CD14-positive monocyte (primary cell): ENCODE measurements at regions not wholly inside any gene's neighbourhood (a gene's known extent, or its start where the extent isn't known, plus 50 kb on each side); places are given as distances from the start of the nearest gene placed in this dataset.

Experiments
- DNase-seq, 3 donors: peaks; one replicate each; pipeline ENCODE4 v3.0.0-alpha.2; 2011 to 2022
- H2AFZ ChIP-seq: 2 replicates; pipeline ENCODE4 v1.6.0; 2012; ENCODE audit warnings: mild to moderate bottlenecking, low read depth, low read length, inconsistent platforms; ENCODE audit not compliant: insufficient read depth, poor library complexity, severe bottlenecking
- H3K27ac ChIP-seq, 2 donors: 1 replicate in 1 of 2; 2 replicates in 1 of 2; pipeline ENCODE4 v1.5.1; 2012 to 2013; ENCODE audit warnings: low read length in 2 of 2, control low read depth in 1 of 2, inconsistent platforms in 1 of 2, low read depth in 1 of 2, mild to moderate bottlenecking in 1 of 2
- H3K27me3 ChIP-seq, 2 donors: one replicate each; pipeline versions ENCODE4 v1.6.0 to v1.6.1; 2011 to 2013; ENCODE audit warnings: low read length in 2 of 2; ENCODE audit not compliant: control insufficient read depth in 2 of 2, insufficient read depth in 2 of 2
- H3K36me3 ChIP-seq, 2 donors: replicated peaks in 1 of 2; 1 replicate in 1 of 2; 2 replicates in 1 of 2; pipeline versions ENCODE4 v1.5.1 to v1.6.1; 2012 to 2013; ENCODE audit warnings: low read length in 2 of 2, control low read depth in 1 of 2, inconsistent platforms in 1 of 2, mild to moderate bottlenecking in 1 of 2; ENCODE audit not compliant: insufficient read depth in 2 of 2, control insufficient read depth in 1 of 2
- H3K4me1 ChIP-seq, 2 donors: 1 replicate in 1 of 2; 2 replicates in 1 of 2; pipeline versions ENCODE4 v1.5.1 to v1.6.1; 2012 to 2013; ENCODE audit warnings: low read length in 2 of 2, control low read depth in 1 of 2, inconsistent platforms in 1 of 2, mild to moderate bottlenecking in 1 of 2, moderate library complexity in 1 of 2; ENCODE audit not compliant: insufficient read depth in 2 of 2, control insufficient read depth in 1 of 2
- H3K4me2 ChIP-seq: replicated peaks from 2 replicates; pipeline ENCODE3; 2012; ENCODE audit warnings: low read length, moderate library complexity, mild to moderate bottlenecking; ENCODE audit not compliant: poor library complexity, severe bottlenecking; ENCODE audit errors: extremely low read depth
- H3K4me3 ChIP-seq, 3 experiments: fragments of 200-600 bp in 1 of 3; sonication (generic) in 1 of 3; replicated peaks in 1 of 3; 1 replicate in 2 of 3; 2 replicates in 1 of 3; pipeline ENCODE4 v1.5.1; 2011 to 2013; ENCODE audit warnings: low read length in 3 of 3, mild to moderate bottlenecking in 3 of 3, control low read depth in 2 of 3, low read depth in 2 of 3, inconsistent platforms in 1 of 3, moderate library complexity in 1 of 3
- H3K79me2 ChIP-seq: 2 replicates; pipeline ENCODE4 v1.6.0; 2012; ENCODE audit warnings: mild to moderate bottlenecking, control low read depth, inconsistent platforms, low read length, moderate library complexity; ENCODE audit not compliant: insufficient read depth
- H3K9ac ChIP-seq: 2 replicates; pipeline ENCODE4 v1.6.0; 2017; ENCODE audit warnings: low read length, mild to moderate bottlenecking; ENCODE audit not compliant: insufficient read depth, poor library complexity, severe bottlenecking
- H3K9me3 ChIP-seq, 2 donors: replicated peaks in 1 of 2; 1 replicate in 1 of 2; 2 replicates in 1 of 2; pipeline versions ENCODE4 v1.5.1 to v1.6.1; 2012 to 2013; ENCODE audit warnings: low read length in 2 of 2, control low read depth in 1 of 2; ENCODE audit not compliant: control insufficient read depth in 1 of 2, insufficient read depth in 1 of 2
- H4K20me1 ChIP-seq: 2 replicates; pipeline ENCODE4 v1.6.0; 2012; ENCODE audit warnings: mild to moderate bottlenecking, low read length, control low read depth, moderate library complexity; ENCODE audit not compliant: insufficient read depth
- H3K27ac Mint-ChIP-seq, 7 donors: one replicate each; pipeline ENCODE4 v1.8.0; 2020; ENCODE audit warnings: mild to moderate bottlenecking in 7 of 7, mixed read lengths in 7 of 7, moderate library complexity in 6 of 7, inconsistent platforms in 2 of 7
- H3K27me3 Mint-ChIP-seq, 3 donors: one replicate each; pipeline ENCODE4 v1.8.0; 2021 to 2022; ENCODE audit warnings: low read depth in 3 of 3, mild to moderate bottlenecking in 3 of 3, mixed read lengths in 3 of 3, moderate library complexity in 3 of 3, inconsistent platforms in 1 of 3
- H3K36me3 Mint-ChIP-seq, 2 donors: one replicate each; pipeline ENCODE4 v1.8.0; 2020; ENCODE audit warnings: mixed read lengths in 2 of 2, inconsistent platforms in 1 of 2, mild to moderate bottlenecking in 1 of 2
- H3K4me1 Mint-ChIP-seq: one replicate; pipeline ENCODE4 v1.8.0; 2020; ENCODE audit warnings: mild to moderate bottlenecking, mixed read lengths
- H3K4me3 Mint-ChIP-seq, 2 donors: one replicate each; pipeline ENCODE4 v1.8.0; 2020; ENCODE audit warnings: mild to moderate bottlenecking in 2 of 2, mixed read lengths in 2 of 2, moderate library complexity in 1 of 2
- H3K9me3 Mint-ChIP-seq, 7 donors: one replicate each; pipeline ENCODE4 v1.8.0; 2020 to 2022; ENCODE audit warnings: mixed read lengths in 7 of 7, mild to moderate bottlenecking in 6 of 7, moderate library complexity in 6 of 7, inconsistent platforms in 2 of 7
- WGBS: methylation state at CpG from one replicate; pipeline ENCODE4 v1.1.5; 2013; ENCODE audit warnings: missing lambda C conversion rate; ENCODE audit not compliant: insufficient coverage; 5-methylcytosine and 5-hydroxymethylcytosine counted together
- intact Hi-C, 2 donors: fragments of 100-400 bp; cut with micrococcal nuclease; formaldehyde crosslinking; loops; one replicate each; pipeline versions ENCODE4 v1.15.0 to v1.15.1; 2023
- TF ChIP-seq, protein P1 (sequence below): fragments of 200-600 bp; IDR thresholded peaks from one replicate; pipeline ENCODE4 v1.8.0; 2022; ENCODE audit warnings: antibody characterized with exemption, mild to moderate bottlenecking

DNA sequence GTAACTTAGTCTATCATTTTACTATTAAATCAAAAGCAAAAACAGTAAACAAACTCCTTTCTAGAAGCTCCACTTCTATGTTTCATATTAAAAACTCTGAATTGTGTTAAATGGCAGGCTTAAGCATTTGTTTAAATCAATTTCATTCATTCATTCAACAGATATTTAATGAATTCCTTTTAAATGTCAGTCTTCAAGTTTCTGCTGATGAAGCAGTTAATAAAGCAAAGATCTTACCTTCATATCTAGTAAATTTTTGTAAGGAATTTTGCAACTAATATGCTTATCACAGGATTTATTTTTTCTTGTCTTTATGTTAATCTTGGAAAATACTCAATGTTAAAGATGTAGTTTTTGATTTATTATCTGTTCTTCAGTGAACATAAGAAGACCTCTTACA, 54.1 kb upstream of the RGS18 start:
- H3K9me3 ChIP-seq, result no peaks in the 10 kb centered on the region
- Mint-ChIP-seq H3K36me3 (no peaks in the 10 kb centered on the region), H3K9me3 (peaks cover 0 to 8% (median 3%) of the 10 kb centered on the region in 7 donors), H3K27me3 (no peaks in the 10 kb centered on the region), H3K27ac (no peak overlapping the region), H3K4me3 (no peak overlapping the region), H3K4me1 (no peaks in the 10 kb centered on the region)
- H3K9ac ChIP-seq, result no peak overlapping the region
- TF ChIP-seq, protein P1, sequence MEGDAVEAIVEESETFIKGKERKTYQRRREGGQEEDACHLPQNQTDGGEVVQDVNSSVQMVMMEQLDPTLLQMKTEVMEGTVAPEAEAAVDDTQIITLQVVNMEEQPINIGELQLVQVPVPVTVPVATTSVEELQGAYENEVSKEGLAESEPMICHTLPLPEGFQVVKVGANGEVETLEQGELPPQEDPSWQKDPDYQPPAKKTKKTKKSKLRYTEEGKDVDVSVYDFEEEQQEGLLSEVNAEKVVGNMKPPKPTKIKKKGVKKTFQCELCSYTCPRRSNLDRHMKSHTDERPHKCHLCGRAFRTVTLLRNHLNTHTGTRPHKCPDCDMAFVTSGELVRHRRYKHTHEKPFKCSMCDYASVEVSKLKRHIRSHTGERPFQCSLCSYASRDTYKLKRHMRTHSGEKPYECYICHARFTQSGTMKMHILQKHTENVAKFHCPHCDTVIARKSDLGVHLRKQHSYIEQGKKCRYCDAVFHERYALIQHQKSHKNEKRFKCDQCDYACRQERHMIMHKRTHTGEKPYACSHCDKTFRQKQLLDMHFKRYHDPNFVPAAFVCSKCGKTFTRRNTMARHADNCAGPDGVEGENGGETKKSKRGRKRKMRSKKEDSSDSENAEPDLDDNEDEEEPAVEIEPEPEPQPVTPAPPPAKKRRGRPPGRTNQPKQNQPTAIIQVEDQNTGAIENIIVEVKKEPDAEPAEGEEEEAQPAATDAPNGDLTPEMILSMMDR, result no peak
- no peaks in the 10 kb centered on the region for H3K79me2 ChIP-seq
- no peaks in the 10 kb centered on the region for H3K36me3 ChIP-seq
- no peak overlapping the region for H2AFZ ChIP-seq
- H4K20me1 ChIP-seq, result no peaks in the 10 kb centered on the region
- intact Hi-C loops, result no loop called here
- H3K27ac ChIP-seq, result no peak overlapping the region
- H3K4me1 ChIP-seq, result no peaks in the 10 kb centered on the region
- H3K27me3 ChIP-seq, result no peaks in the 10 kb centered on the region
- no peak for DNase-seq
- H3K4me3 ChIP-seq, result no peak overlapping the region
- H3K4me2 ChIP-seq, result no peak overlapping the region

DNA sequence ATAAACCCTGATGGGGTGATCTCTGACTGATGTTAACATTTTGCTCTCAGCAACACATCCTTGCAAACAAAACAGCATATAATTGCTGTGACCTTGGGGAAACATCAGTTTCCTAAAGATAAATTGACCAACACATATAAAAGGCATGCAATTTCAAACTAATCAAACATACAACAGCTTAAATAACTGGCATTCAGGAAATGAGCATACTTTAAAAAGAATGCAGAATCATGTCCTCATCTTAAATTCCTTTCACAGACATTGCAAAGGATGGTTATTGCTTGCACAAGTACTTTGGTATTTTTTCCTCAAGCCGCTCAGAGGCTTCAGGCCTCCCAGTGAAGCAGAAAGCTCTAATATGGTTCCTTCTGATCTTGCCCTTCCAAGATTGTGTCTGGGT, 53.4 kb upstream of the RGS18 start:
- H3K4me3 Mint-ChIP-seq, result no peak overlapping the region
- DNase-seq, result no peak
- no peak overlapping the region for H3K27ac Mint-ChIP-seq
- Histone ChIP-seq H3K79me2 (no peaks in the 10 kb centered on the region), H3K4me2 (no peak overlapping the region), H3K36me3 (no peaks in the 10 kb centered on the region), H3K9me3 (no peaks in the 10 kb centered on the region), H3K4me1 (no peaks in the 10 kb centered on the region), H3K27ac (no peak overlapping the region), H3K4me3 (no peak overlapping the region), H4K20me1 (no peaks in the 10 kb centered on the region), H2AFZ (no peak overlapping the region), H3K27me3 (no peaks in the 10 kb centered on the region), H3K9ac (no peak overlapping the region)
- no peaks in the 10 kb centered on the region for H3K36me3 Mint-ChIP-seq
- no peaks in the 10 kb centered on the region for H3K27me3 Mint-ChIP-seq
- 50% methylated on average over 1 of the region's 1 CpG for WGBS
- peaks cover 0 to 8% (median 3%) of the 10 kb centered on the region in 7 donors for H3K9me3 Mint-ChIP-seq
- no peaks in the 10 kb centered on the region for H3K4me1 Mint-ChIP-seq
- TF ChIP-seq, protein P1, result no peak
- intact Hi-C loops, result no loop called here
